NCI-H146 (cell line): ENCODE measurements at regions not wholly inside any gene's neighbourhood (a gene's known extent, or its start where the extent isn't known, plus 50 kb on each side); places are given as distances from the start of the nearest gene placed in this dataset.

Experiments used
- DNase-seq: peaks from one replicate; lab custom pipeline; 2025; lab: John Stamatoyannopoulos, UW

DNA sequence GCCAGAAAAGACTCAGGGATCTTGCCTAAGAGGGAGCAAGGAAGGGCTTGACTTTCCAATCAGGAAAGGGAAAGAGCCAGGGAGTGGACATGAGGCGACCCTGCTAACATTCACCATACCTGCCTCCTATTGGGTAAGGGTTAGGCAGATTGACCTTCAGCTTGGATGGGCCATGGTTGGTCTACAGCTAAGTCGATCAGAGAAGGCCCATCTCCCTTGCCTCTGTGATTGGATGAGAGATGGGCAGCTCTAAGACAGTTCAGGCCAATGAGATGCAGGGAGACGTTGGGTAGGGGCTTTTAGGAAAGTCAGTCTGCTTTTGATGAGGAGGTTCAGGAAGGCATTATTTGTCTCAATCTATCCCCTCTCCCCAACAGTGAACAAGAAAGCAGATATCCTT lies 135.0 kb upstream of the STC2 start:
- no peak for DNase-seq

DNA sequence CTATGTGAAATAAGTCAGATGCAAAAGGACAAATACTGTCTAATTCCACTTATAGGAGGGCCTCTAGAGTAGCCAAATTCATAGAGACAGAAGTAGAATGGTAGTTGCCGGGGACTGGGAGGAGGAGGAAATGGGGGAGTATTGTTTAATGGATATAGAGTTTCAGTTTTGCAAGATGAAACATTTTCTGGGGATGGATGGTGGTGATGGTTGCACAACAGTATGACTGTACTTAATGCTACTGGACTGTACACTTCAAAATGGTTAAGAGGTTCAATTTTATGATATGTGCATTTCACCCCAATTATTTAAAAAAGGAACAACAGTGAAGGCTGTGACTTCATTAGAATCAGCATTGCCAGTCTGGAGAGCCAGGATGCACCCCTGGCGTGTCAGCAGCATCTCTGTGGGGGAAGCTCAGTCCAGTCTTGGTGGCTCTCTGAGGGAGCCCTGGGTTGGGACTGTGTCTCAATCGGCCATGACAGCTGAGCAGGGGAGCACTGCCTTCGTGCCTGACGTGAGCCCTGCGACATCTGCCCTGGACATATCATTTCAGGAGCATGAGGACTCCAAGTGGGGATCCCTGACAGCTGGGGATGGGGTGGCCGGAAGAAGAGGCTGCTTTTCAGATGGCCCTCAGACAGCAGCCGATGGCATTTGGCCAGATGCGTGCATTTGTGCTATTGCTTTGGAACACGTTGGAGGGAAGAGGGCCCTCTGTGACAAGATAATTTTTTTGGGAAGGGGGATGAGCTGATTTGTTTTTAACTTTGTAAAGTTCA lies 130.8 kb upstream of the STC2 start:
- no peak for DNase-seq

DNA sequence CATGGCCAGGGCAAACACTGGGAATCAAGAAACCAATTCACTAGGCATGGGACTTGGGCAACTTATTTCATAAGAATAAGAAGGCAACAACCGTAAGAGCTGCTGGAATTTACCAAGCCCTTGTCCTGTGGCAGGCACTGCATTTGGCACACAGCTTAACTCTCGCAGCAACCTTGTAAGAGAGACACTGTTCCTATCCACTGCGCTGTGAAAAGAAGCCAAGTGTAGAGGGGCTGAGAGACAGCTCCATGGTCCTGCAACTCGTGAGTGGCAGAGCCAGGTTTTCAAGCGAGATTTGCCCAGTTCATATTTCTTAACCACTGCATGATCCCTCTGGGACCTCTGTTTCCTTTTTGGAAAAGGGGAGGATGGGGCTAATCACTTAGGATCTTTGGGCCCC lies 129.3 kb upstream of the STC2 start:
- DNase-seq = no peak

DNA sequence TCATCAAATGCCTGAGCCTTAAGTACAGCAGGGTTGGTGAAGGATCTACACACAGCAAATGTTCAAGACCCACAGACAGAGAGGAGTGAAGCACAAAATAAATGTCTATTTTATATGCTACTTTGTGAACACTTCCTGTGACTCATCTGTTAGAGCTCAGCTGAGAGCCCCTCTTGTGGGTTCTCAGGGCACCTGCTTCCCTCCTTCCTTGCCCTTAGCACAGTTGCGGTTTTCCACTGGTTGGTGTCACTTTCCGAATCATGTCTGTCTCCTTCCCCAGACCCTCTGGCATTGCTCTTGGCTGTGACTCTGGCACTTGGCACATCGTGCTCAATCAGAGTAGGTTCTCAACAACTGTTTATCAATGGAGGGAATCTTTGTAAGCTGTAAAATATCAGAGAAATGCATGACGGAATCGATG lies 128.5 kb upstream of the STC2 start:
- DNase-seq = no peak

DNA sequence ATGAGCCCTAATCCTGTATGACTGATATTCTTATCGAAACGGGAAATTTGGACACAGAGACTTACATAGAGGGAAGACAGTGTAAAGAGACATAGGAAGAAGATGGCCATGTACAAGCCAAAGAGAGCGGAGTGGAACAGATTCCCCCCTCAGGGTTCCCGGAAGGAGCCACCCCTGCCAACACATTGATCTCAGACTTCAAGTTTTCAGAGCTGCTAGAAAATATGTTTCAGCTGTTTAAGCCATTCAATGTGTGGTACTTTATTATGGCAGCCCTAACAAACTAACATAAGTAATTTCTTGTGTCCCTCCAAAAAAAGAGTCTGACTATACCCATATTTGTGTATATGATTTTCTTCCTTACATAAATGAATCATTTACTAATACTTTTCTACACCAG lies 128.0 kb upstream of the STC2 start:
- no peak for DNase-seq

DNA sequence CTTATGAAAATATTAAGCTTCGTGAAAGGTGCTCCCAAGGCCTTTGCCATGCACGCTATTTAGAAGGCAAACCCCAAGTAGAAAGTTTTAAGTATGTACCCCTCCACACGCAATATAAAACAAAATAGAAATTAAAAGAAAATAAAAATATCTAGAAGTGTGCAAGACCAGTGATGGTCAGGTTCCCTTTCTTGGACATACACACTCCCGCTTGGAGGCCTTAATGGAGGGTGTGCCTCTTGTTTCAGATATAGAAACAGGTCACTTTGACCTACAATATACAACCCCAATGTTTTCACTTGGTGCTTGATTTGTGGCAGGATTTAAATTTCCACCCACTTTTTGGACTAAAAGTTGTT lies 127.4 kb upstream of the STC2 start:
- no peak for DNase-seq

DNA sequence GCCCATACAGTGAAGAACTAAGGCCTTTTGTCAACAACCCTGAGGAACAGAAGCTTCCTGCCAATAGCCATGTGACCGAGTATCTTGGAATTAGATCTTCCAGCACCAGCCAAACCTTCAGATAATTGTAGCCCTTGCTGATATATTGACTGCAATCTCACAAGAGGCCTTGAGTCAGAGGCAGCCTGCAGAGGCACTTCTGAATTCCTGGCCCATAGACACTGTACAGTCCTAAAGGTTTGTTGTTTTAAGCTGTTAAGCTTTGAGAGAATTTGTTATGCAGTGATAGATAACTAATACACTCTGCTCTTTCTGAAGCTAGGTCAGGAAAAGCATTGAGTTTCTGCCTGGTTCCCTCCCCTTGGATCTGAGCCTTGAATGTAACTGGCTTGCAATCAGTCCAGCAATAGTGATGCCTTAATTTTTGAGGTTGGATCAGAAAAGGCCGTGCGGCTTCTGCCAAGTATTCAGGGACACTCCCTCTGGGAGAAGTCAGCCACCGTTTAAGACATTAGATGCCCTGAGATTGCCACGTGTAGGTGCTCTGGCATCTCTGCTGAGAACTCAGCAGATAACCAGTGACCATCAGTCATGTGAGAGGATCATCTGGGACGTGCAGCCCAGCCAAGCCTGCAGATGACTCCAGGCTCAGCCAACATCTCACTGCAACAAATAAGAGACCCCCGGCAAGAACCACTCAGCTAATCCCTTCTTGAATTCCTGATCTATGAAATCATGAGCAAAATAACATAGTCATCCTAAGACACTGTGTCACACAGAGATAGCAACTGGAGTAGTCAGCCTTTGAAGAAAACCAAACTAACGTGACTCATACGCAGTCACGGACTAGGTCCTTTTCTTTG lies 126.8 kb upstream of the STC2 start:
- DNase-seq = no peak

DNA sequence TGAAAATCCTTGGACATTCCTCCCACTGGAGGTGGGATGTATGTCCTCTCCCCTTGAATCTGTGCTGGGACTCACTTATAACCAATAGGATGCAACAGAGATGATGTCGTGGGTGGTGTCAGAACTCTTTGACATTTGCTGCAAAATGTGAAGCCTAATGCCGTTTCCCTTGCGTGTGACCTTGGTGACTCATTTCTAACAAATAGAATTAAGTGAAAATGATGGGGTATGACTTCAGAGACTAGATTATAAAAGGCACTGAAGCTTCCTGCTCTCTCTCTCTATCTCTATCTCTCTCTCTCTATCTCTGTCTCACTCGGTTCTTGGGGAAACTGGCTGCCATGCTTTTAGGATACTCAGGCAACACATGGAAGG lies 126.1 kb upstream of the STC2 start:
- DNase-seq = no peak

DNA sequence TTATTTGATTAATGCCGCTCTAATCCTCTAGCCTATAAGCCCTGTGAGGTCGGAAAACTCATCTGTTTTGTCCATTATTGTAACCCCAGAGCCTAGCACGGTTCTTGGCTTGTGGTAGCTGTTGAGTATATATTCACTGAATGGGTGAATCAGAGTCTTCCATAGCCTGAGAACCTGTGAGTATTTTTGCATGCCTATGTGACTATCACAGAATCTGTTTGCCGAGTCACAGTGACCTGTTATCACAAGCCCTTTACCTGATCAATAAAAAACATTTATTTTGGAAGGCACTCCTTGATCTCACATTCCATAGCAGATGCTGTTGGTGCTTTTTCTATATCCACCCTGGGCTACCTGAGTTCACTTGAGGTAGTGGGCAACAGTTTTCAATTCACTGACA lies 125.0 kb upstream of the STC2 start:
- DNase-seq = no peak

DNA sequence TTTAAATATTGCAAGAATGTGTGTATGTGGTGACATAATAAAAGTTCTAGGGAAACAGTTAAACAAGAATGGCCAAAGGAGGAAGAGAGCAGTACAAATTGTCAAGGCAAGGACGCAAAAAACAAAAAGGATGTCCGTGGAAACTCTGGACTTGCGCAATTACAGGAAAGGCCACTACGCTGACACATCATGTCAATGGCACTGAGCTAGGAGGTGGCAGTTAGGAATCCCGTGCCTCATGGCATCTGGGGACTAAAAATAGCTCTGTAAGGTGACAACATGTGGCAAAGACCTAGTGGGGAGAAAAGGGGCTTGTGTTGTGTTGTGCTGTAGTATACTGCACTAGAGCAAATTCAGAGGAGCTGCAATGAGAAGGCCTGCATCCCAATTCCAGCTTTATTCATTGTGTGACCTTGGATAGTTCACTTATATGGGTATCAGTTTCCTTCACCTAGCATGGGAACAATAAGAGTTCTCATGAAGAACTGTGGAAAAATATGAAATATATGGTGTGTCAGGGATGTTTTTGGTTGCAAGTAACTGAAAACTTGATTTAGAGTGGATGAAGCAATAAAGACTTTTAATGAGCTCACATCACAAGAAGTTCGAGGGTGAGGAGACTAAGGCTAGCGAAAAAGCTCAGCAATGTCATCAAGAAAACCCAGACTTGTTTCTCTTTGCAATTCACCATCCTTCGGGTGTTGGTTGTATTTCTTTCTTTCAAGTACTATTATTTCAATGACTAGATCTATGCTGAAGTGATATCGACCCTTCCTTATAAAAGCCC lies 124.1 kb upstream of the STC2 start:
- DNase-seq = no peak

DNA sequence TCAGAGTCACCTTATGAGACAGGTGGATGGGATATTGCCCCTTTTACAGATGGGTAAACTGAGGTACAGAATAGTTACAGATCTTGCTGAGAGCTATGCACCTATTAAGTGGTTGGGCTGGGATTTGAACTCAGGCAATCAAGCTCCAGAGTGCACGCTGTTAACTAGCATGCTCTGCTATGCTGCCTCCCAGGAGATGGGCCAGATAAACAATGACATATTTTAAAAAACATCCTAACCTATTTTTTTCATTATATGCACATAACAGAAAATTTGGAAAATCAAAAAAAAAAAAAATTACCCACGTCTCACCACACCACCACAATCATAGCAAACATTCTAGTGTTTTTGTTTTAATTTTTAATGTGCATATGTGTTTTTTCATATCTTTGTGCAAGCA lies 123.4 kb upstream of the STC2 start:
- DNase-seq = no peak

DNA sequence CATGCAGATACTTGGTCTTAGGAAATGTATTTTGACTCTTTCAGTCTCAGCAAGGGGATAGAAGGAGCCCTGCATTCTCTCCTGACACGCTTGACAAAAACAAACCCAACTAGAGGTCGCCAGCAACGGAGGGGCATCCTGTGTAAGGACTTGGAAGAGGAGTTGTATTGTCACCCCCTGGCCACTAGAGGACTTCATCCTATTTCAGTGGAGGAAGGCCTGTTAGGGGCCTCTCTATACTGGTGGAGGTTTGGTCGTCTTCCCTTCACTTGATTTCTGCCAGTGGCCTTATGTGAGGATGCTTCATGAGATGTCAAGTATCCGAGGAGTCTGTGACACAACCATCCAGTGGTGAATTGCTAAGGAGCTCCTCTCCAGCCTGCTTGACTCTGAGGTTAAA lies 122.8 kb upstream of the STC2 start:
- DNase-seq = no peak

DNA sequence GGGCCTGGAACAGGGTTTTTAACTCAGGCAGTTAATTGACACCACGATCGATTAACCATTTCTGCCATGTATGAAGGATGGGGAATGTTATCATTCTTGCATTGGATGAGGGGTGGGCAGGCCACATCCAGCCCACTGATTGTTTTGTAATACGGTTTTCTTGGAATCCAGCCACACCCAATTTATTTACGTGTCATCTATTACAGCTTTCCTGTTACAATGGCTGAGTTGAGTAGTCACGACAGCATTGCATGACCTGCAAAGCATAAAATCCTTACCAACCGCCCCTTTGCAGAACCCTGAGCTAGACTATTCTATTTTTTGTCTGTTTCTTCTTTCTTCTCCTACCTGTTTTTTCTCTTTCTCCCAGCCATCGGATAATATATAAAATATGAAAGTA lies 122.0 kb upstream of the STC2 start:
- DNase-seq = no peak

DNA sequence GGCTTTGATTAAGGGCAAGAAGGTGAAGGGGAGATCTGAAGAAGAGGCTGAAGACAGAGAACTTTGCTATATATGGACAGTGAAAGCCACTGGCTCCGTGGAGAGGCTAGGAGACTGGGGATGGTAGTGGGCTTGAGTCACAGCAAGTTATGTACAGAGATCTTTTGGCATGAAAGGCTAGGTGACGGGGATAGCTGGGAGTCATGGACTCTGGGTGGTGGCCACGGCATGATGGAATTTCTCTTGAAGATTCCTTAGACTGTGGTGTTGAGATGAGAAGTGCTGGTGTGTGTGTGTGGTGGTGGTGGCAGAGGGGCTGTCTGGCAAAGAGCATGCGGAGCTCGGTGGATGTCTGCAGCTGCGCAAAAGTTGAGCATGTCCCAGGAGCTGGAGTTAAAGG lies 120.6 kb upstream of the STC2 start:
- DNase-seq = no peak

DNA sequence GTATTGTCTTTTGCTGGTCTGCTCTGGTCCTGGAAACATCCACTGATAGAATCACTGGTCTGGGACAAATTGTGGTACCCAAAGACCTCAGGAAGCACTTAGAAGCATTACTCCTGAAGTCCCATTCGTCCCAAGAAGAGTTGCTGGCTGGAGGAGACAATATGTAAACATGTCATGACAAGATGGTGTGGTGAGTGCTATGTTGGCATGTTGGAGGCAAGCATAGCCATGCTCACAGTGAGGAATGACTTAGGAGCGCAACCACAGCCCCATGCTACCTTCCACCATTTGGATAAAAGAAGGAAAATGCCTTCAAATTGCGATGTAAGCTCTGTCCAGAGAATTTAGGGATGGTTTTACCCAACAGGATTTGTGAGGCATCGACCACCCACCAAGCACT lies 115.8 kb upstream of the STC2 start:
- no peak for DNase-seq

DNA sequence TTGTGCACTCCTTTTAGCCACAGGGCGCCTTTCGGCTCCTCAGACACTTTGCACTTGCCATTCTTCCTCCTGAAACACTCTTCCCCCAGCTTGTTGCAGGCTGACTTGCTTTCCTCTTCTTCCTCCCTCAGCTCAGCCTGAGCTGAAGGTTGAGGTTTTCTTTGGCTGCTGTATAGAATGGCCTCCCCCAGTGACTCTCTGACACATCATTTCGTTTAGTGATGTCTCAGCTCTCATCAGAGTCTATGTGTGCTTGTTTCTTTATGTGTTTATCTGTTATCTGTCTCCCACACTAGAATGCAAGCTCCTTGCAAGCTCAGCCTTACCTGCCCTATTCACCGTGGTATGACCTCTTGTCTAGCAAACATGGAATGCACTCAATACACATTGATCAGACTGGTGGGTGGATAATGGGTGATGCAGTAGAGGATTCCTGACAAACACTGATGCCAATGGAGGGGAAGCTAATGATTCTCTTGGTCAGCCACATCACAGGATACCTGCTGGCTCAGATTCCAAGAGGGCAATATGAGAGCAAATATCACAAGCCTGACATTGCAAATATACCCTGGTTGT lies 112.9 kb upstream of the STC2 start:
- DNase-seq = no peak

DNA sequence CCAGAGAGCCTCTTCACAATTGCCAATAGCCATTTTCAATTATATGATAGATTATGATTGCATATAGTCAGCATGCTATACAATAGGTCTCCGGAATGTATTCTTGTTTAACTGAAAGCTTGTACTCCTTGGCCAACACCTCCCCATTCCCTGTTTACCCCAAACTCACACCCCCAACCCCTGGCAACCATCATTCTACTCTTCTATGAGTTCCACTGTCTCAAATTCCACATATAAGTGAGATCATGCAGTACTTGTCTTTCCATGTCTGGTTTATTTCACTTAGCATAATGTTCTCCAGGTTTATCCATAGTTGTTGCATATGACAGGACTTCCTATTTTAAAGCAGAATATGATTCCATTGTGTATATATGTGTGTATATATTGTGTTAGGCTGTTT lies 110.7 kb upstream of the STC2 start:
- no peak for DNase-seq

DNA sequence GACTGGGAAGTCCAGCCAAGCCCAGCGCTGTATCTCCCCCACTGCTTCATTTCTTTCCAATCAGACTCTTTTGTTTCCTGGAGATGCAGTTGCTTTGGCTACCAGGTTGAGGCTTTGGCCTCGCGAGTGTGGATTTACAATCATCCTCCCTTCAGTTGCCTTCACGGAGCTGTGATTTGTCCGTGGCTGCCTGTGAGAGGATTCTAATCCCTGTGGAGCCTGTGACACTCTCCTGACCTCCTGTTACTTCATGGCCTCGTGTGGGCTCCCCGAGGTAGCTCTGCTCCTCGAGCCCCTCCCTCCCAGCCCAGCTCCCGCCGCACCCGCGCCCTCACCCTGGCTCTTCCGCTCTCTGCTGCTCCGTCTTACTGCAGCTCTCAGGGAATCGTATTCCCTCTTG lies 107.2 kb upstream of the STC2 start:
- no peak for DNase-seq

DNA sequence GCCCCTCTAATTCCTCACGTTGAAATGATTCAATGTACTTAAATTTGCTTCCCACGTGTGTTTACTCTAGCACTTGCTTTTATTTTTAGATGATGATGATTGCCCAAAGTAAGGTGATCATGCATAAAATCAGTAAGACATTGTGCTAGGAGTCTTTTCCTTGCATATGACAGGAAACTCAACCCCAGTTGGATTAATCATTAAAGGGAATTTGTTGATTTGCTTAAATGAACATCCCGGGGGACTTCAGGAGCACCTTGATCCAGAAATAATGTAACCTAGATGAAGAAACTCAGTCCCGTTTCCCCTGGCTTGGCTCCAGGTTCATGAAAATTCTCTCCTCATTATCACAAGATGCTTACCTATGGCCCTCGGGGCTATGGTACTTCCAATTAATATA lies 106.1 kb upstream of the STC2 start:
- DNase-seq = no peak

DNA sequence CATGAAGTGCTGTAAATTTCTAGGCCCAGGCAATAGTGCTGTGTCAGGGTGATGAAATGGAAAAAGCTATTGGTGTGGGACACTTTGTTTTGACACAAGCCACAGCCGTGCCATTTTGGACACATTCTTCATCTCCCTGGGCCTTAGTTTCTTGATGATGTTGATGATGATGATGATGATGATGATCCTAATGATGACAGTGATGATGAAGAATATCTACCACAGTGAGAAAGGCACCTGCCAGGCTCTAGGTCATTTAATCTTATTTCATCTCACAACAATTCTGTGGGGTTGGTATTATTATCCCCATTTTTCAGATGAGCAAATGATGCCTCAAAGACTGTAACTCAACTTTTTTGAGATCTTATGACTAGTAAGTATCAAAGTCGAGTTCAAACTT lies 102.2 kb upstream of the STC2 start:
- DNase-seq = no peak

DNA sequence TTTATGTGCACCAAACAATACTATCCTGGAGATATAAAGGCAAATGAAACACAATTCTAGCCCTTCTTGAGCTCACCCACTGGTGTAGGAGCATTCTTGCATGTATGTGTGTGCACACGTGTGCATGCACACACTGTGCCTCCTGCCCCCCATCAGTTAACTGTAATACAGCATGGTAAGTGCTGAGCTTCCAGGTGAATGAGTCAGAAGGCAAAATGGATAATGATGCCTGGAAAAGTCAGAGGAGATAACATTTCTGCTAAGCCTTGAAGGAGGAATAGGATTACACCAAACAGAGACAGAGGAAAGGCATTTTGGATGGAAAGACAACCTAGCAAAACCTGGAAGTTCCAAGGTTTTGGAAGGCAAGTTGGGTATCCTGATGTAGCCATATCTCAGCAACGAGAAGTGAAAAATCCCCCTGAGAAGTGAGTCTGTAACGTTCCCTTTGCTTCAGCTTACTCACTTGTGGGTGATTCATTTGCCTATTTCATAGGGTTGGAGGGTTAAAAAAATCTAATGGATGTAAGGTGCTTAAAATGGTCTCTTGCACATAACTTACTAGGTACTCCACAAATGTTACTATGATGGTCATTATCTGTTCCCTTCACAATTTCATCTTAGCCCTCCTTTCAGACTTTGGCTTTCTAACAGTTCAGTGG lies 101.4 kb upstream of the STC2 start:
- DNase-seq = no peak
